Tibial artery (tissue), 4 donors: ENCODE measurements at regions not wholly inside any gene's neighbourhood (a gene's known extent, or its start where the extent isn't known, plus 50 kb on each side); places are given as distances from the start of the nearest gene placed in this dataset.

Experiments used
- DNase-seq, 2 donors: peaks; one replicate each; pipeline ENCODE4 v3.0.0-alpha.2; 2019
- H3K27ac ChIP-seq, 2 donors: fragments of 200-600 bp; sonication (generic) in 1 of 2; 1 replicate in 1 of 2; 2 replicates in 1 of 2; pipeline ENCODE4 v1.5.1; 2018 to 2019; ENCODE audit warnings: mild to moderate bottlenecking in 1 of 2
- H3K27me3 ChIP-seq, 2 donors: fragments of 200-600 bp; sonication (generic) in 1 of 2; one replicate each; pipeline versions ENCODE4 v1.5.1 to v1.6.0; 2016 to 2019
- H3K36me3 ChIP-seq, 3 donors: fragments of 200-600 bp; sonication (generic) in 2 of 3; one replicate each; pipeline ENCODE4 v1.5.1; 2016 to 2019; ENCODE audit warnings: mild to moderate bottlenecking in 2 of 3
- H3K4me1 ChIP-seq, 4 donors: fragments of 200-600 bp; sonication (generic) in 2 of 4; 1 replicate in 3 of 4; 2 replicates in 1 of 4; pipeline ENCODE4 v1.5.1; 2016 to 2019
- H3K4me3 ChIP-seq, 2 donors: fragments of 200-600 bp; sonication (generic) in 1 of 2; 1 replicate in 1 of 2; 2 replicates in 1 of 2; pipeline ENCODE4 v1.5.1; 2018 to 2019; ENCODE audit warnings: mild to moderate bottlenecking in 2 of 2
- H3K9me3 ChIP-seq, 3 donors: fragments of 200-600 bp; sonication (generic) in 1 of 3; one replicate each; pipeline ENCODE4 v1.5.1; 2016 to 2019
- intact Hi-C: fragments of 100-400 bp; cut with DNase I; formaldehyde crosslinking; loops from one replicate; pipeline ENCODE4 v1.15.0; 2023; ENCODE audit warnings: low total_unique reads
- TF ChIP-seq, protein P1 (sequence below), 2 experiments: fragments of 200-600 bp in 1 of 2; fragments of 450-650 bp in 1 of 2; IDR thresholded peaks; one replicate each; pipeline ENCODE4 v1.5.1; 2017 to 2019; ENCODE audit warnings: antibody characterized with exemption in 2 of 2, mild to moderate bottlenecking in 1 of 2, moderate library complexity in 1 of 2

DNA sequence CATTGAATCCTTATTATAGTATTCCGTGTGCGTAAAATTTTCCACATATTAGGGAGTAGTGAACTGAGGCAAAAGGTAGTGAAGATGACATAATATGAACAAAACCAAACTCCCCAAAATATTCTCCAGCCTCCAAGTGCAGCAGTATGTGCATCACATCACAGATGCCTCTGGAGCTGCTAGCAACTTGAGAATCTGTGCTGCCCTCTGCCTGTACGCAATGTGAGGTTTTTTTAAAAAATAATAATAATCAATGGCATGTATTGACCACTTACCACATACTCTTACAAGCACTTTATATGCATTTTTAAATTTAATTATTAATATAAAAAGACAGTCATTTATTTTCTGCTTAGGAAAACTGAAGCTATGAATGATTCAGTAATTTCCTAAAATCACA lies 583.0 kb upstream of the SPRY2 start:
- Histone ChIP-seq H3K9me3 (no peaks in the 10 kb centered on the region), H3K4me1 (no peaks in the 10 kb centered on the region), H3K27me3 (no peaks in the 10 kb centered on the region), H3K4me3 (no peak overlapping the region), H3K27ac (no peak overlapping the region), H3K36me3 (no peaks in the 10 kb centered on the region)
- no peak for DNase-seq
- intact Hi-C loops: no loop called here
- TF ChIP-seq, protein P1, sequence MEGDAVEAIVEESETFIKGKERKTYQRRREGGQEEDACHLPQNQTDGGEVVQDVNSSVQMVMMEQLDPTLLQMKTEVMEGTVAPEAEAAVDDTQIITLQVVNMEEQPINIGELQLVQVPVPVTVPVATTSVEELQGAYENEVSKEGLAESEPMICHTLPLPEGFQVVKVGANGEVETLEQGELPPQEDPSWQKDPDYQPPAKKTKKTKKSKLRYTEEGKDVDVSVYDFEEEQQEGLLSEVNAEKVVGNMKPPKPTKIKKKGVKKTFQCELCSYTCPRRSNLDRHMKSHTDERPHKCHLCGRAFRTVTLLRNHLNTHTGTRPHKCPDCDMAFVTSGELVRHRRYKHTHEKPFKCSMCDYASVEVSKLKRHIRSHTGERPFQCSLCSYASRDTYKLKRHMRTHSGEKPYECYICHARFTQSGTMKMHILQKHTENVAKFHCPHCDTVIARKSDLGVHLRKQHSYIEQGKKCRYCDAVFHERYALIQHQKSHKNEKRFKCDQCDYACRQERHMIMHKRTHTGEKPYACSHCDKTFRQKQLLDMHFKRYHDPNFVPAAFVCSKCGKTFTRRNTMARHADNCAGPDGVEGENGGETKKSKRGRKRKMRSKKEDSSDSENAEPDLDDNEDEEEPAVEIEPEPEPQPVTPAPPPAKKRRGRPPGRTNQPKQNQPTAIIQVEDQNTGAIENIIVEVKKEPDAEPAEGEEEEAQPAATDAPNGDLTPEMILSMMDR (IDR thresholded peaks at IDR 0.05): no peak

DNA sequence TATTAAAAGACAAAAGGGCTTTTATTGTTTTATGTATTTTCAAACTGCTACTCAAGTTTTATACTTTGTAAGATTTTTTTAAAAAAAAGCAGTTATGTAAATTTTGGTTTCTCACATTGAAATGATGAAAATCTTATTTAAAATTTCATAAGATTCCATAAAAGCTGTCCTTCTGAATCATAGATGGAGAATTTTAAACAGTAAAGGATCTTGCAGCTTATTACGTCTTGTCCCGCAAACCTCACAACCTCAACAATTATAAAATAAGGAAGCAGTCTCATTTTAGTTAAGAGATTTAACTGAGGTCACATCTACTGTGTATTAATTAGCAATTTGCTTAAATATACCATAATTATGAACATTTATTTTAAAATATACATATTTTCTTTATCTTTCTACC lies 581.0 kb upstream of the SPRY2 start:
- Histone ChIP-seq H3K27ac (no peak overlapping the region), H3K36me3 (no peaks in the 10 kb centered on the region), H3K4me1 (no peaks in the 10 kb centered on the region), H3K9me3 (no peaks in the 10 kb centered on the region), H3K27me3 (no peaks in the 10 kb centered on the region), H3K4me3 (no peak overlapping the region)
- TF ChIP-seq, protein P1 (IDR thresholded peaks at IDR 0.05): no peak
- no peak for DNase-seq
- intact Hi-C loops: no loop called here

GRCh38 chr13:80921541-80921940 lies 580.6 kb upstream of the SPRY2 start:
- intact Hi-C loops: no loop called here

GRCh38 chr13:80906860-80907259 lies 565.9 kb upstream of the SPRY2 start:
- Histone ChIP-seq H3K27ac (no peak overlapping the region), H3K4me3 (no peak overlapping the region), H3K27me3 (no peaks in the 10 kb centered on the region), H3K9me3 (peaks cover 0 to 3% (median 0%) of the 10 kb centered on the region in 3 donors), H3K4me1 (no peaks in the 10 kb centered on the region), H3K36me3 (no peaks in the 10 kb centered on the region)
- intact Hi-C loops: no loop called here
- DNase-seq: no peak
- TF ChIP-seq, protein P1 (IDR thresholded peaks at IDR 0.05): no peak

More at GRCh38 chr13:80921541-80921940, 580.6 kb upstream of the SPRY2 start:
- TF ChIP-seq, protein P1 (IDR thresholded peaks at IDR 0.05): no peak
- no peak overlapping the region for H3K27ac ChIP-seq
- no peaks in the 10 kb centered on the region for H3K27me3 ChIP-seq
- H3K9me3 ChIP-seq: no peaks in the 10 kb centered on the region
- no peak overlapping the region for H3K4me3 ChIP-seq
- H3K36me3 ChIP-seq: no peaks in the 10 kb centered on the region
- no peak for DNase-seq
- no peaks in the 10 kb centered on the region for H3K4me1 ChIP-seq

DNA sequence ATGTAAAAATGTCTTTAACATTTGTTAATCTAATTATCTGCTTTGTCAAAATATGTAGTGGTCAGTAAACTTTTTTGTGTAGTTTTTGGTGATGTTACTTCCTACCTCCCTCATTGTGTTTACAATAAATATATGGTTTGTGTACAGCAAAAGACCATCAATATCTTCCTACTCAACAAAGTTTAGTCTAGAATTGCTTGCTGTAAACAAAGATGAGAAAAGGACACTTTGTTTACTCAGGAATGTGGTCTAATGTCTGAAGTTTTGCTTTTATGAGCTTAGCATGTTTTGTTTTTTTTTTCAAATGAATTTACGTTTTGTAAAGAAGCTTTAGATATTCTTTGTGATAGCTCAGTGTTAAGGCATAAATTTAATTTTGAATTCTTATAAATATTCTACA lies 563.5 kb upstream of the SPRY2 start:
- H3K4me3 ChIP-seq: no peak overlapping the region
- H3K9me3 ChIP-seq: no peaks in the 10 kb centered on the region
- no peak for DNase-seq
- H3K4me1 ChIP-seq: peaks cover 0 to 4% (median 0%) of the 10 kb centered on the region in 4 donors
- no peaks in the 10 kb centered on the region for H3K36me3 ChIP-seq
- no peaks in the 10 kb centered on the region for H3K27me3 ChIP-seq
- TF ChIP-seq, protein P1 (IDR thresholded peaks at IDR 0.05): no peak
- intact Hi-C loops: no loop called here
- H3K27ac ChIP-seq: no peak overlapping the region

DNA sequence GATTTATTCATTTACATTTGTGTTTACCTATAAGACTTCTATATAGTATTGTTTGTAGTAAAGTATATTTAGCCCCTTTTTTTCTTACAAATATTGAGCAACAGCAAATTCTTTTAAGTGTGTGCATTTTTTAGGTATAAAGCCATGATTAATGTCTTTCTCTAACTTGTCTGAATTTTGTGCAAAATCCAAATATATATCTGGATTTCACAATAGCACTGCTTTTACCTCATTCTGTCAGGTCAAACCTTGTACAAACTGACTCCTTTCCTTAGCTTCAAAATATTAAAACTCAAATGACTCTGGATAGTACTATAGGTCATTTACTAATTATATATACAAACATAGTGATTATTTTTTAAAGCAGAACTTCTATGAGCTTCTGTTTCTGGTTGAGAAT lies 563.0 kb upstream of the SPRY2 start:
- H3K27me3 ChIP-seq: no peaks in the 10 kb centered on the region

More for the DNA sequence above, 563.0 kb upstream of the SPRY2 start:
- no peaks in the 10 kb centered on the region for H3K36me3 ChIP-seq
- intact Hi-C loops: no loop called here
- no peak overlapping the region for H3K4me3 ChIP-seq
- DNase-seq: no peak
- no peaks in the 10 kb centered on the region for H3K9me3 ChIP-seq
- H3K27ac ChIP-seq: no peak overlapping the region
- TF ChIP-seq, protein P1 (IDR thresholded peaks at IDR 0.05): no peak
- H3K4me1 ChIP-seq: peaks cover 0 to 4% (median 0%) of the 10 kb centered on the region in 4 donors
